Muscle of leg (tissue), 3 donors: ENCODE measurements at regions not wholly inside any gene's neighbourhood (a gene's known extent, or its start where the extent isn't known, plus 50 kb on each side); places are given as distances from the start of the nearest gene placed in this dataset.
A peak's percentile ranks its signal among the peaks of the same experiment; 100 is the strongest.

Source experiments
- DNase-seq: peaks from one replicate; pipeline ENCODE4 v3.0.0; 2013
- H3K27ac ChIP-seq: one replicate; pipeline ENCODE4 v1.5.1; 2013; ENCODE audit warnings: mild to moderate bottlenecking, low read length, control low read depth
- H3K27me3 ChIP-seq: one replicate; pipeline ENCODE4 v1.6.1; 2013; ENCODE audit warnings: low read length; ENCODE audit not compliant: control insufficient read depth, insufficient read depth
- H3K36me3 ChIP-seq: one replicate; pipeline ENCODE4 v1.6.1; 2013; ENCODE audit warnings: low read length; ENCODE audit not compliant: control insufficient read depth, insufficient read depth
- H3K4me1 ChIP-seq: one replicate; pipeline ENCODE4 v1.6.1; 2013; ENCODE audit warnings: low read length; ENCODE audit not compliant: control insufficient read depth, insufficient read depth
- H3K4me3 ChIP-seq: one replicate; pipeline ENCODE4 v1.5.1; 2013; ENCODE audit warnings: low read length, control low read depth
- H3K9me3 ChIP-seq: replicated peaks from 2 replicates; pipeline ENCODE4 v1.6.1; 2013; ENCODE audit warnings: low read depth, low read length; ENCODE audit not compliant: control insufficient read depth
- WGBS: methylation state at CpG from one replicate; pipeline ENCODE4 v1.1.5; 2013; ENCODE audit warnings: missing lambda C conversion rate; ENCODE audit not compliant: insufficient coverage; 5-methylcytosine and 5-hydroxymethylcytosine counted together

GRCh38 chr14:97296176-97296575 is 499.0 kb downstream of the VRK1 start:
- DNase-seq = no peak
- Histone ChIP-seq H3K9me3 (no peaks in the 10 kb centered on the region), H3K4me1 (no peaks in the 10 kb centered on the region), H3K27ac (no peak overlapping the region), H3K36me3 (no peaks in the 10 kb centered on the region), H3K4me3 (no peak overlapping the region), H3K27me3 (peaks cover 12% of the 10 kb centered on the region)
- WGBS = no CpG with 5 or more reads among the region's 1 CpG

GRCh38 chr14:97297100-97297499 is 499.9 kb downstream of the VRK1 start:
- DNase-seq = no peak
- Histone ChIP-seq H3K27ac (no peak overlapping the region), H3K9me3 (no peaks in the 10 kb centered on the region), H3K4me3 (no peak overlapping the region), H3K27me3 (peaks cover 12% of the 10 kb centered on the region), H3K36me3 (no peaks in the 10 kb centered on the region), H3K4me1 (no peaks in the 10 kb centered on the region)
- WGBS = no CpG with 5 or more reads among the region's 10 CpGs

GRCh38 chr14:97298331-97298730 is 501.1 kb downstream of the VRK1 start:
- no peaks in the 10 kb centered on the region for H3K36me3 ChIP-seq
- H3K4me3 ChIP-seq = no peak overlapping the region
- no CpG with 5 or more reads among the region's 7 CpGs for WGBS
- H3K27me3 ChIP-seq = peaks cover 12% of the 10 kb centered on the region
- H3K4me1 ChIP-seq = no peaks in the 10 kb centered on the region
- H3K9me3 ChIP-seq = no peaks in the 10 kb centered on the region
- no peak for DNase-seq
- no peak overlapping the region for H3K27ac ChIP-seq

- Histone ChIP-seq H3K27me3 (peaks cover 12% of the 10 kb centered on the region), H3K4me3 (no peak overlapping the region), H3K4me1 (no peaks in the 10 kb centered on the region), H3K36me3 (no peaks in the 10 kb centered on the region), H3K27ac (no peak overlapping the region), H3K9me3 (no peaks in the 10 kb centered on the region)
- 89% methylated on average over 3 of the region's 14 CpGs for WGBS
- DNase-seq = no peak
Observed at GRCh38 chr14:97298736-97299135, 501.6 kb downstream of the VRK1 start.

- peaks cover 12% of the 10 kb centered on the region for H3K27me3 ChIP-seq
- H3K4me1 ChIP-seq = no peaks in the 10 kb centered on the region
- H3K9me3 ChIP-seq = no peaks in the 10 kb centered on the region
- H3K36me3 ChIP-seq = no peaks in the 10 kb centered on the region
- 20% methylated on average over 1 of the region's 3 CpGs for WGBS
- H3K27ac ChIP-seq = no peak overlapping the region
- DNase-seq = peak; percentile 11
- no peak overlapping the region for H3K4me3 ChIP-seq
Observed at GRCh38 chr14:97299661-97300060, 502.5 kb downstream of the VRK1 start.

GRCh38 chr14:97301931-97302559 is 504.9 kb downstream of the VRK1 start:
- Histone ChIP-seq H3K4me3 (no peak overlapping the region), H3K36me3 (no peaks in the 10 kb centered on the region), H3K27me3 (peaks cover 12% of the 10 kb centered on the region), H3K9me3 (no peaks in the 10 kb centered on the region), H3K4me1 (no peaks in the 10 kb centered on the region), H3K27ac (no peak overlapping the region)
- DNase-seq = no peak
- WGBS = 56% methylated on average over 1 of the region's 4 CpGs

GRCh38 chr14:97306133-97306759 is 509.1 kb downstream of the VRK1 start:
- no peaks in the 10 kb centered on the region for H3K36me3 ChIP-seq
- H3K4me3 ChIP-seq = no peak overlapping the region
- no peaks in the 10 kb centered on the region for H3K4me1 ChIP-seq
- H3K27ac ChIP-seq = no peak overlapping the region
- no peaks in the 10 kb centered on the region for H3K27me3 ChIP-seq
- DNase-seq = no peak
- 67% methylated on average over 1 of the region's 3 CpGs for WGBS
- no peaks in the 10 kb centered on the region for H3K9me3 ChIP-seq

- no peak for DNase-seq
- H3K27ac ChIP-seq = no peak overlapping the region
- H3K36me3 ChIP-seq = no peaks in the 10 kb centered on the region
- no peaks in the 10 kb centered on the region for H3K9me3 ChIP-seq
- no CpG with 5 or more reads among the region's 4 CpGs for WGBS
- H3K27me3 ChIP-seq = no peaks in the 10 kb centered on the region
- H3K4me3 ChIP-seq = no peak overlapping the region
- no peaks in the 10 kb centered on the region for H3K4me1 ChIP-seq
Observed at GRCh38 chr14:97306760-97307246, 509.6 kb downstream of the VRK1 start.

GRCh38 chr14:97311411-97311810 is 514.2 kb downstream of the VRK1 start:
- WGBS = no CpG with 5 or more reads among the region's 3 CpGs
- Histone ChIP-seq H3K27me3 (no peaks in the 10 kb centered on the region), H3K4me3 (no peak overlapping the region), H3K4me1 (no peaks in the 10 kb centered on the region), H3K9me3 (peaks cover 3% of the 10 kb centered on the region), H3K36me3 (no peaks in the 10 kb centered on the region), H3K27ac (no peak overlapping the region)
- no peak for DNase-seq

- no peak for DNase-seq
- no peaks in the 10 kb centered on the region for H3K27me3 ChIP-seq
- no peak overlapping the region for H3K27ac ChIP-seq
- H3K4me1 ChIP-seq = no peaks in the 10 kb centered on the region
- H3K36me3 ChIP-seq = no peaks in the 10 kb centered on the region
- H3K9me3 ChIP-seq = peaks cover 3% of the 10 kb centered on the region
- H3K4me3 ChIP-seq = no peak overlapping the region
Observed at GRCh38 chr14:97312910-97313309, 515.7 kb downstream of the VRK1 start.
